H1 (cell line): ENCODE measurements at regions not wholly inside any gene's neighbourhood (a gene's known extent, or its start where the extent isn't known, plus 50 kb on each side); places are given as distances from the start of the nearest gene placed in this dataset.

Experiments
- CTCF ChIA-PET: fragments of 300-600 bp; sonication (Branson Sonifier 250); formaldehyde crosslinking; loops from one replicate; lab custom pipeline; 2021; ENCODE audit not compliant: partially characterized antibody; lab: Charles Lee
- POLR2A ChIA-PET: fragments of 300-600 bp; sonication (Branson Sonifier 250); formaldehyde crosslinking; loops from one replicate; lab custom pipeline; 2021; ENCODE audit warnings: inconsistent platforms; ENCODE audit not compliant: partially characterized antibody; lab: Charles Lee
- DNase-seq, 2 experiments: peaks; one replicate each; pipeline versions ENCODE4 v3.0.0 to v3.0.0-alpha.2; 2010 to 2022; ENCODE audit warnings: low spot score in 2 of 2, low read depth in 1 of 2, mixed read lengths in 1 of 2
- FAIRE-seq: peaks from 2 replicates; lab custom pipeline; 2011; peaks lifted over from hg19 to GRCh38; lab: Jason Lieb, UNC
- H2AFZ ChIP-seq: 2 replicates; pipeline ENCODE4 v1.8.1; 2012; ENCODE audit warnings: low read length, inconsistent platforms
- H2AK5ac ChIP-seq: 2 replicates; pipeline ENCODE4 v1.6.1; 2013; ENCODE audit warnings: low read depth, low read length
- H2BK120ac ChIP-seq: replicated peaks from 2 replicates; pipeline ENCODE3; 2013; ENCODE audit warnings: low read depth, low read length, inconsistent platforms
- H2BK12ac ChIP-seq: 2 replicates; pipeline ENCODE4 v1.6.1; 2013; ENCODE audit warnings: low read depth, low read length
- H2BK15ac ChIP-seq: 2 replicates; pipeline ENCODE4 v1.6.1; 2013; ENCODE audit warnings: low read length
- H2BK20ac ChIP-seq: 2 replicates; pipeline ENCODE4 v1.6.1; 2013; ENCODE audit warnings: low read length
- H2BK5ac ChIP-seq: 2 replicates; pipeline ENCODE4 v1.6.1; 2013; ENCODE audit warnings: low read depth, low read length
- H3K14ac ChIP-seq: 2 replicates; pipeline ENCODE4 v1.6.1; 2013; ENCODE audit warnings: inconsistent platforms; ENCODE audit not compliant: insufficient read length
- H3K18ac ChIP-seq: 2 replicates; pipeline ENCODE4 v1.6.1; 2013; ENCODE audit warnings: low read length; ENCODE audit errors: extremely low read depth
- H3K23ac ChIP-seq: 2 replicates; pipeline ENCODE4 v1.6.1; 2013; ENCODE audit warnings: inconsistent platforms; ENCODE audit not compliant: insufficient read length
- H3K23me2 ChIP-seq: 2 replicates; pipeline ENCODE4 v1.6.1; 2013; ENCODE audit warnings: low read depth, low read length
- H3K27ac ChIP-seq: 2 replicates; pipeline ENCODE4 v1.6.1; 2011; ENCODE audit warnings: low read depth, low read length, inconsistent platforms
- H3K27me3 ChIP-seq, 4 experiments: replicated peaks in 1 of 4; 1 replicate in 1 of 4; 2 replicates in 3 of 4; pipeline versions ENCODE4 v1.6.1 to v1.8.1; 2011 to 2013; ENCODE audit warnings: low read length in 3 of 4, mild to moderate bottlenecking in 3 of 4, inconsistent platforms in 2 of 4, mixed read lengths in 2 of 4, moderate library complexity in 1 of 4; ENCODE audit not compliant: control insufficient read depth in 3 of 4, insufficient read depth in 3 of 4; ENCODE audit errors: extremely low read depth in 1 of 4
- H3K36me3 ChIP-seq, 4 experiments: 2 replicates each; pipeline versions ENCODE4 v1.6.1 to v1.8.1; 2011 to 2013; ENCODE audit warnings: mild to moderate bottlenecking in 4 of 4, low read length in 3 of 4, moderate library complexity in 2 of 4, control low read depth in 1 of 4, inconsistent platforms in 1 of 4; ENCODE audit not compliant: insufficient read depth in 4 of 4, control insufficient read depth in 2 of 4
- H3K4ac ChIP-seq: replicated peaks from 2 replicates; pipeline ENCODE3; 2013; ENCODE audit warnings: low read length, low read depth, mixed read lengths, inconsistent platforms; ENCODE audit not compliant: insufficient read length
- H3K4me1 ChIP-seq, 4 experiments: replicated peaks in 1 of 4; 1 replicate in 1 of 4; 2 replicates in 3 of 4; pipeline versions ENCODE4 v1.6.1 to v1.8.1; 2011 to 2013; ENCODE audit warnings: low read length in 3 of 4, inconsistent platforms in 2 of 4, mixed read lengths in 1 of 4; ENCODE audit not compliant: insufficient read depth in 4 of 4, control insufficient read depth in 3 of 4
- H3K4me2 ChIP-seq, 2 experiments: 2 replicates each; pipeline versions ENCODE4 v1.6.1 to v1.8.1; 2011 to 2013; ENCODE audit warnings: low read depth in 2 of 2, low read length in 2 of 2, control low read depth in 1 of 2, inconsistent platforms in 1 of 2, mild to moderate bottlenecking in 1 of 2; ENCODE audit not compliant: insufficient read depth in 1 of 2
- H3K4me3 ChIP-seq, 4 experiments: fragments of 200-600, 300-600 bp in 1 of 4; sonication (generic), shearing (Covaris generic), sonication (Bioruptor Twin) in 1 of 4; 2 replicates each; pipeline versions ENCODE4 v1.5.1 to v1.8.1; 2011 to 2016; ENCODE audit warnings: low read length in 4 of 4, low read depth in 3 of 4, control low read depth in 2 of 4, inconsistent platforms in 2 of 4, mild to moderate bottlenecking in 2 of 4, mixed read lengths in 1 of 4, moderate library complexity in 1 of 4; ENCODE audit not compliant: insufficient read depth in 2 of 4; ENCODE audit errors: extremely low read depth in 1 of 4
- H3K56ac ChIP-seq: replicated peaks from 2 replicates; pipeline ENCODE3; 2013; ENCODE audit warnings: low read depth, mild to moderate bottlenecking, mixed read lengths, low read length, inconsistent platforms; ENCODE audit not compliant: insufficient read length
- H3K79me1 ChIP-seq: 2 replicates; pipeline ENCODE4 v1.6.1; 2013; ENCODE audit warnings: low read depth, low read length, control low read depth
- H3K79me2 ChIP-seq, 2 experiments: 2 replicates each; pipeline versions ENCODE4 v1.6.1 to v1.8.1; 2012 to 2013; ENCODE audit warnings: low read length in 2 of 2, mild to moderate bottlenecking in 2 of 2, inconsistent platforms in 1 of 2; ENCODE audit not compliant: insufficient read depth in 2 of 2, control insufficient read depth in 1 of 2
- H3K9ac ChIP-seq, 4 experiments: replicated peaks in 1 of 4; 1 replicate in 1 of 4; 2 replicates in 3 of 4; pipeline versions ENCODE4 v1.6.1 to v1.8.1; 2011 to 2013; ENCODE audit warnings: low read depth in 3 of 4, low read length in 3 of 4, control low read depth in 2 of 4, mild to moderate bottlenecking in 2 of 4, moderate library complexity in 2 of 4, inconsistent platforms in 1 of 4; ENCODE audit errors: extremely low read depth in 1 of 4
- H3K9me3 ChIP-seq, 2 experiments: 2 replicates each; pipeline versions ENCODE4 v1.6.1 to v1.8.1; 2012 to 2013; ENCODE audit warnings: mild to moderate bottlenecking in 2 of 2, moderate library complexity in 2 of 2, control low read depth in 1 of 2, inconsistent platforms in 1 of 2, low read depth in 1 of 2, low read length in 1 of 2, mixed read lengths in 1 of 2; ENCODE audit not compliant: insufficient read depth in 2 of 2
- H4K20me1 ChIP-seq, 2 experiments: replicated peaks in 1 of 2; 2 replicates each; pipeline versions ENCODE3 to v1.8.1; 2011 to 2013; ENCODE audit warnings: inconsistent platforms in 2 of 2, low read length in 2 of 2, mild to moderate bottlenecking in 1 of 2; ENCODE audit not compliant: insufficient read depth in 2 of 2, control insufficient read depth in 1 of 2
- H4K5ac ChIP-seq: 2 replicates; pipeline ENCODE4 v1.6.1; 2013; ENCODE audit warnings: low read length, low read depth, mixed read lengths, inconsistent platforms; ENCODE audit not compliant: insufficient read length
- H4K8ac ChIP-seq: 2 replicates; pipeline ENCODE4 v1.8.0; 2013; ENCODE audit warnings: mild to moderate bottlenecking, moderate library complexity, low read length, inconsistent platforms; ENCODE audit not compliant: insufficient read depth; ENCODE audit errors: extremely low read depth
- H4K91ac ChIP-seq: replicated peaks from 2 replicates; pipeline ENCODE3; 2013; ENCODE audit warnings: low read length, mixed read lengths, inconsistent platforms; ENCODE audit not compliant: insufficient read length
- GTF2F1 ChIP-seq: IDR thresholded peaks from 2 replicates; pipeline ENCODE4 v1.6.1; 2012; ENCODE audit warnings: low read depth, low read length, improper control_type of control experiment, borderline replicate concordance
- WGBS, 2 experiments: shearing (Covaris generic) in 1 of 2; methylation state at CpG; one replicate each; pipeline versions ENCODE4 v1.1.6 to v1.1.7; 2013 to 2015; ENCODE audit warnings: low lambda C conversion rate in 2 of 2, mixed read lengths in 2 of 2, inconsistent platforms in 1 of 2, low coverage in 1 of 2, missing lambda C conversion rate in 1 of 2; ENCODE audit not compliant: insufficient replicate concordance in 2 of 2, insufficient coverage in 1 of 2, insufficient read length in 1 of 2; ENCODE audit errors: extremely low coverage in 1 of 2, missing lambda C conversion rate in 1 of 2; 5-methylcytosine and 5-hydroxymethylcytosine counted together

DNA sequence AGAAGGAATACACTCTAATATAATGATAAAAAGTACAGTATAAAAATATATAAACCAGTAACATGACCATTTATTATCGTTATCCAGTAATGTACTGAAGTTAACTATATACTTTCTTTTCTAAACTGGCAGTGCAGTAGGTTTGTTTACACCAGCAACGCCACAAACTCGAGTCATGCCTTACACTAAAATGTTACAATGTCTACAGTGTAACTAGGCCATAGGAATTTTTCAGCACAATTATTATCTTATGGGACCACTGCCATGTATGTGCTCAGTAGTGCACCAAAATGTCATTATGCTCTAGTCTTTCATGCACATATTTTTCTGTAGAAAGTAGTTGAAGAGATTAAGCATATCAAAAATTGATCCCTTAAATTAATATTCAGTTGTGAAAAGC lies 609.8 kb upstream of the BCHE start:
- CTCF ChIA-PET, result interaction anchor here (0.6 to 1.7 kb wide), 2 partner anchors 11 to 137 kb away, joined by 3 to 5 read pairs; no protein-coding TSS in a partner anchor
- no peak overlapping the region for H3K4me3 ChIP-seq
- H3K27ac ChIP-seq, result no peak overlapping the region
- H3K4me2 ChIP-seq, result no peak overlapping the region
- H3K14ac ChIP-seq, result no peak overlapping the region
- no peaks in the 10 kb centered on the region for H3K9me3 ChIP-seq
- H2AFZ ChIP-seq, result no peak overlapping the region
- no peak for DNase-seq
- no peak overlapping the region for H4K8ac ChIP-seq
- no peak overlapping the region for H3K18ac ChIP-seq
- no peak overlapping the region for H2BK120ac ChIP-seq
- no peaks in the 10 kb centered on the region for H4K20me1 ChIP-seq
- H3K9ac ChIP-seq, result no peak overlapping the region
- H3K4ac ChIP-seq, result no peak overlapping the region
- H3K27me3 ChIP-seq, result no peaks in the 10 kb centered on the region
- no peak overlapping the region for H2BK20ac ChIP-seq
- H3K56ac ChIP-seq, result no peak overlapping the region
- no peak overlapping the region for H2BK12ac ChIP-seq
- WGBS, 2 experiments, result 88% methylated on average over 3 of the region's 3 CpGs; no CpG with 5 or more reads in 1 of the 2 experiments
- POLR2A ChIA-PET, result interaction anchor here (0.7 kb wide), 1 partner anchor 192 kb away, joined by 3 read pairs; no protein-coding TSS in a partner anchor
- no peaks in the 10 kb centered on the region for H3K79me2 ChIP-seq
- no peak overlapping the region for H2BK5ac ChIP-seq
- no peak overlapping the region for H4K91ac ChIP-seq
- no peak overlapping the region for H2AK5ac ChIP-seq
- H2BK15ac ChIP-seq, result no peak overlapping the region
- no peak overlapping the region for H3K23ac ChIP-seq
- peaks cover 0 to 10% (median 0%) of the 10 kb centered on the region in 4 experiments; a peak in 2 of 7 replicates for H3K4me1 ChIP-seq
- no peaks in the 10 kb centered on the region for H3K79me1 ChIP-seq
- TF ChIP-seq GTF2F1, result no peak
- no peak for FAIRE-seq
- H3K23me2 ChIP-seq, result no peaks in the 10 kb centered on the region
- no peak overlapping the region for H4K5ac ChIP-seq
- H3K36me3 ChIP-seq, result no peaks in the 10 kb centered on the region
